Testis (tissue), 2 donors: ENCODE measurements at regions not wholly inside any gene's neighbourhood (a gene's known extent, or its start where the extent isn't known, plus 50 kb on each side); places are given as distances from the start of the nearest gene placed in this dataset.

Experiments
- CTCF ChIP-seq, 3 experiments: fragments of 450-650 bp in 2 of 3; fragments of 200-600 bp in 1 of 3; sonication (generic) in 1 of 3; IDR thresholded peaks; one replicate each; pipeline ENCODE4 v1.5.1; 2016 to 2019; ENCODE audit warnings: antibody characterized with exemption in 3 of 3, mild to moderate bottlenecking in 2 of 3, moderate library complexity in 1 of 3
- POLR2A ChIP-seq: fragments of 450-650 bp; IDR thresholded peaks from one replicate; pipeline ENCODE4 v1.6.1; 2017; ENCODE audit warnings: antibody characterized with exemption, mild to moderate bottlenecking, moderate library complexity

GRCh38 chr14:86311151-86311550 lies 781.2 kb downstream of the FLRT2 start:
- no peak for TF ChIP-seq CTCF (IDR thresholded peaks at IDR 0.05)
- no peak for TF ChIP-seq POLR2A
